IPS DF 4.7 (cell line): ENCODE measurements at regions not wholly inside any gene's neighbourhood (a gene's known extent, or its start where the extent isn't known, plus 50 kb on each side); places are given as distances from the start of the nearest gene placed in this dataset.
"Not testable (repeated sequence)": the region's sequence is repeated elsewhere in the genome, so short reads cannot be mapped to it uniquely, and the experiment has no call there.

Source experiments
- DNase-seq: peaks from one replicate; pipeline ENCODE4 v3.0.0-alpha.2; 2013; ENCODE audit warnings: low spot score; ENCODE audit errors: extremely low read depth

DNA sequence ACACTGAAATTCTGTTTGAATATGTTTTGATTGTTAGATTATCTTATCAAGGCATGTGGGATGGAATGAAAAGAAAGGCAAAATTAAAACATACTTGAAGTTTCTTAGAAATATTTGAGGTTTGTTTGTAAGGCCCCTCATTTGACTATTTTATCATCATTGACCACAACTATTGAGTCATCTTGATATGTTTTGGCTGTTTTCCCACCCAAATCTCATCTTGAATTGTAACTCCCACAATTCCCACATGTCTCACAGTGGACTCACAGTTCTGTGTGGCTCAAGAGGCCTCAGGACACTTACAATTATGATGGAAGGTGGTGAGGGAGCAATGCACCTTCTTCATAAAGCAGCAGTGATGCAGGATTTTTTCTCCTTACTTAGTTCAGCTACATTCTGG lies 917.1 kb downstream of the PLOD2 start:
- no peak for DNase-seq

GRCh38 chr3:145244327-145244726 lies 916.7 kb downstream of the PLOD2 start:
- DNase-seq: no peak

DNA sequence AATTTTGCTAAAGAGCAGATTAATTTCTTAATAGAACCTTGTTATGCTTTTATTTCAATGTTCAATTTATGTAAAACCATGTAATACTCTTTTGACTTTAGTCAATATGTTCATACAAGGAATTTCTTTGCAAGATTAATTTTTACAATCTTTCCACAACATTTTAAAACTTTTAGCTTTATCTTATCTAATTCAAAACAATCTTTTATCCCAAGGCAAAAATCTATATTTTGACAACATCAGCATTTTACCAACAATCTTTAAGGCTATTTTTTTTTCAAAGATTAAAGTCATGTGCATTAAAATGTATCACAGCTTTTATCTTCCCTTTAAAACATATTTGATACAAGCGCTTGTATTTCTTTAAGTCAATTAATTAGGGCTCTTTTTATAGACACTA lies 914.7 kb downstream of the PLOD2 start:
- no peak for DNase-seq

- DNase-seq: no peak
These were observed 912.1 kb downstream of the PLOD2 start for GRCh38 chr3:145248928-145249327.

- DNase-seq: no peak
These were observed 909.7 kb downstream of the PLOD2 start for GRCh38 chr3:145251311-145251710.

- not testable (repeated sequence) for DNase-seq
These were observed 903.0 kb downstream of the PLOD2 start for GRCh38 chr3:145257967-145258366.

DNA sequence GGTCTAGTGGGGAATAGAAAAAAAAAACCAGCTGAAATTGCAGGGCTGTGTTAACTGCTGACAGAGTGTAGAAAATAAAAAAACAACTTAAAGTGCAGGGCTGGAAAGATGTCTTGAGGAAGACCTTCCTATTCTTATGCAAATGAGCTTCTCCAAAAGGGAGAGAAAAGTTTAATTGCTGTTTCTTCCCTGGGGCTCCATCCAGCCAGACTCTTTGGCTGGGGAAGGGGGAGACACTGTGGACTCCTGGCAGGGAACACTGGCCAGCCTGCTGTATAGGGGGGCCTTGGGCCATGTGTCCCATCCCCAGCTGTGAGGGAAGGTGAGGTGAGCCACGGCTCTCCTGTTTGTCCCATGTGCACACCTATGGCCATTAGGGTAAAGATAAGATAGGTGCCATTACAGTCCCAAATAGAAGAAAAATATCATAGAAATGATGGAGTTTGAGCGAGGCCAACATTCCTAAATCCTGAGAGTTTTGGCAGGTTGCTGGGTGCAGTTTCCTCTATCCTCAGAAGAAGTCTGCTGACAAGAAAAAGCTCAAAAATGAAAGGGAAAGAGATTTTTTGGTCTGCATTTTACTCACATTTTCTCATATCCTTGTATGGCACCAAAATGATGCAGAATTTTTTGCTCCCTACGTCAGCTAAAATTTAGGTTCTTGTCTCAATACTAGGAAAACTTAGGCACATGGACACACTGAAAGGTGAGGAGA lies 901.7 kb downstream of the PLOD2 start:
- DNase-seq: no peak

GRCh38 chr3:145263458-145263857 lies 897.5 kb downstream of the PLOD2 start:
- not testable (repeated sequence) for DNase-seq

GRCh38 chr3:145266368-145266767 lies 894.6 kb downstream of the PLOD2 start:
- DNase-seq: no peak

DNA sequence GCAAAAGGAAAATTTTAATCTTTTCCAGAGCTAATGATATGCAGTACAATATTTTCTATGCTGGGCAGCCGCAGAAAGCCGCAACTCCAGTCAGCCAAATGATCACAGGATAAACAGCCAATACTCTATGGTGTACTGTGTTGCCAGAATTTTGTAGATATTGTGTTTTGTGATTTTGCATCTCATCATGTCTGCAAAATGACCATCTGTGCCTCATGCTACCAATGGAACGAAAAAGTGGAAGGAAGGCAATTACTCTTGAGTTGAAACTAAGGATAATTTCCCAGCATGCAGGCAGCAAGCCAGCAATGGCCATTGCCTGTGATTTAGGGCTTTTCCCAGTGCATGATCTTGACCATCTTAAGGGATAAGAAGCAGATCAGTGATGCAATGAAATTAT lies 891.9 kb downstream of the PLOD2 start:
- DNase-seq: no peak

DNA sequence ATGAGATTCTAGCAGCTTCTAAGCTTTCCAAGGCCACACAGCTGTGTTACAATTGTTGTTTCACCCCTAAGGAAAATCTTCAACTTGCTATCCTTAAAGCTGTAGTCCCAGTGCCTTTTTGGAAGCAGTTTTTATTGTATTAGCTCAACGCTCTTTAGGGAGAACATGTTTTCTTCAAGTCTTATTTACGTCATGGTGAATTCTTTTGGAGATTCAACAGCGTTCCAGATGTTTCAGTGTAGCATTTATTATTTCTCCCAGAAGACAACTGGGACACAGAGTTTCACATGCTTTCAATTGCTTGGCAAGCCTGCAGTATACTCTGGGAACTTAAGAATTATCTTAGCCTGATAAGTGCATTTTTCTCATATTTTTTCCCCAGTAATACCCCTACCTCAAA lies 888.3 kb downstream of the PLOD2 start:
- DNase-seq: no peak

DNA sequence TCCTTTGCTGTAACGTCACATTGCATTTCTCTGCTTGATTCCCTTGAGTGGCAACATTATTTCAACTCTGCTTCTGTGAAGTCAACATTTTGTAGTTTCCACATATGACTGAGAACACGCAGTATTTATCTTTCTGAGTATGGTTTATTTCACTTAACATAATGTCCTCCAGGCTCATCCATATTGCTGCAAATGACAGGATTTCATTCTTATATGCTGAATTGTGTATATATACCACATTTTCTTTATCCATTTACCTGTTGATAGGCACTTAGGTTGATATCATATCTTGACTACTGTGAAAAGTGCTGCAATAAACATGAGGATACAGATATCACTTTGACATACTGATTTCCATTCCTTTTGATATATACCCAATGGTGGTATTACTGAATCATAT lies 878.5 kb downstream of the PLOD2 start:
- DNase-seq: no peak

GRCh38 chr3:145286937-145287336 lies 874.0 kb downstream of the PLOD2 start:
- no peak for DNase-seq

- DNase-seq: no peak
These were observed 871.0 kb downstream of the PLOD2 start for GRCh38 chr3:145290010-145290409.

- no peak for DNase-seq
These were observed 866.4 kb downstream of the PLOD2 start for GRCh38 chr3:145294572-145294971.

DNA sequence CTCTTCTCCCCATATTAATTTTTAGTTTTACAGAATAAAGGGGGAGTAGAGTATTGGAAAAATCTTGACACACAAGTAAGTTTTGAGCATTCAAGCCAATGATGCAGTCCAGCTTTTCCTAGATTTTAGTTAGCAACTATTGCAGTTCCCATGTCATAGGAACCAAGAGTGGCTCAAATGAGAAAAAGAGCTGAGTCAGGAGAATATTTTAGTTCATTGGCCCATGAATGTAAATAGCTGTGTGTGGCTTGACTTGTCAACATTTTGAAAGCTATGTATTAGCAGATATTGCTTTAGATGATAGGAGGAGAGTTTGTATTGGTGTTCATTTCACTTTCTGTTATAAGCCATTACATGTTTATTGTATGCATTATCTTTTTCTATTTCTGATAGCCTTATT lies 853.7 kb downstream of the PLOD2 start:
- no peak for DNase-seq

- DNase-seq: no peak
These were observed 847.2 kb downstream of the PLOD2 start for GRCh38 chr3:145313751-145314150.

DNA sequence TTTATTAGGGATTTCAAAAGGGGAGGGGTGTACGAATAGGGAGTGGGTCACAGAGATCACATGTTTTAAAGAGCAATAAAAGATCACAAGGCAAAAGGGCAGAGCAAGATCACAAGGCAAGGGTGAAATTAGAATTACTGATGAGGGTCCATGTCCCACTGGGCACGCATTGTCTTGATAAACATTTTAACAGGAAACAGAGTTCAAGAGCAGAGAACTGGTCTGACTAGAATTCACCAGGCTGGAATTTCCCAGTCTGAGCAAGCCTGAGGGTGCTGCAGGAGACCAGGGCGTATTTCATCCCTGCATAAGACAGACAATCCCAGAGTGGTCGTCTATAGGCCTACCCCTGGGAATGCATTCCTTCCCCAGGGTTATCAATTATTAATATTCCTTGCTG lies 844.7 kb downstream of the PLOD2 start:
- DNase-seq: peak; percentile 38

- no peak for DNase-seq
These were observed 834.3 kb downstream of the PLOD2 start for GRCh38 chr3:145326666-145327065.

GRCh38 chr3:145333427-145333826 lies 827.6 kb downstream of the PLOD2 start:
- not testable (repeated sequence) for DNase-seq

GRCh38 chr3:145333931-145334330 lies 827.1 kb downstream of the PLOD2 start:
- no peak for DNase-seq

- DNase-seq: no peak
These were observed 805.8 kb downstream of the PLOD2 start for GRCh38 chr3:145355206-145355605.

DNA sequence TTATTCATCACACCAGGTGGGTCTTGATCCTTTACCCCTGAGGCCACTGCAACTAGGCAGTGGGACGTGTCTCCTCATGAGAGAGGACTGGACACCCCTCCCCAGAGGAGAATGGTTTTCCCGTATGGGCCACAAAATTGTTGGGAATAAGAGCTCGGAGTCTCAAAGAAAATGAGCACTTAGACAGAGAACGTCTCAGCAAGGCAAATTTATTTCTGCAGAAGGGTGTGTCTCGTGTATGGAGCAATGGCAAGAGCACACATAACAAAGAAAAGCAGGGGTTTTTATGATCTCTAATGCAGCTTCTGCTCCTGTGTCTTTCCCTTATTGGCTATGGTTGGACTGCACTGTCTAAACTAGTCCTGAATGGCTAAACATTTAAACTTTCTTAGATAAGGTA lies 803.5 kb downstream of the PLOD2 start:
- no peak for DNase-seq

DNA sequence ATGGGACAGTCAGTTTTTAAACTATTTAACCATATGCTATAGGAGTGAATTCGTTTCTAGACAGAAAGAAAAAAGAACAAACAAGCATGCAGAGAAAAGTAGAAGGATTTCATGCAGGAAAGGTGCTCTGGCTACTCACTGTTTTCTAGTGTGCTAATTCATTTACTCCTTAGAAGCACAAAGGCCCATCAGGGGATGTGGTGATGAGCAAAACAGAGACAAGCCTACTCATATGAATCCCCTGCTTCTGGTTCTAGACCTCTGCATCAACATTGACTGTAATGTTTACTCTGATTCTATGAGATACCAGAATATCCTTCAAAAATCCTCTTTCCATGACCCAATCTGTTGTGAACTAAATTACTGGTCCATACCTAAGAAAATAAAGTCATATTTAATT lies 801.9 kb downstream of the PLOD2 start:
- no peak for DNase-seq
